ENCODE measurements at regions not wholly inside any gene's neighbourhood (a gene's known extent, or its start where the extent isn't known, plus 50 kb on each side); places are given as distances from the start of the nearest gene placed in this dataset.
A peak's percentile ranks its signal among the peaks of the same experiment; 100 is the strongest.
"Not testable (repeated sequence)": the region's sequence is repeated elsewhere in the genome, so short reads cannot be mapped to it uniquely, and the experiment has no call there.

DNA sequence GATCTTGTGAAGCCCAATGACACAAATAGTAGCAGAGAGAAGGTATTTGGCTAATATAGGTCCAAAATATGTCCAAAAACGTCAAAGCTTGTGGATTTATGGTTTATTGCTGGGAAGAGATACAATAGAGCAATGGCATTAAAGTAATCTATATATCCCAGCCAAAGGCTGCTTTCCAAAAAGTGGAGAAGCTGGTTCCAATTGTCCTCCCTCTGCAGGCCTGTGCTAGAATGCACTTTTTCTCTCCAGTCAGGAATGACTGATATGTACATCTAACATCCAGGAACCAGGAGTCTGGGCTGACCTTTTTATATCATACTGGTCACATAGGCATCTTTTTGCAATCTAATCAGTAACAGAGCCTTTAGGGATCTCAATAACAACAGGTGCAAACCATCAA, 167.1 kb upstream of the FAM3C start:
- DNase-seq (ENCODE audit: low read depth): no peak

DNA sequence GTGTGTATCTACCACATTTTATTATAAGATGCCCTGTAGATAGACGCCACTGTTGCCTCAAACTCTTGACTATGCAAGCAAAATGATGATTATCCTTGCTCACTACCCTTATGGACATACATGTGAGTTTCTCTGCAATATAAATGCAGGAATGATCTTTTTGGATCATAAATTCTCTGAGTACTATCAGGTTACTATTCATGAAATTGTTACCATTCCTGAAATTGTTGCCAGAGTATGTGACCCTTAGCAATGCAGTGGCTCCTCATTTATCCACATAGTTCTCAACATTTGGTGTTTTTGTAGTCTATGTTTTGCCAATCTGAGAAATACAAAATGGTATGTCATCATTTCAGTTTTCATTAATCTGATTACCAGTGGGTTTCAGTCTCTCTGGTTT, 166.2 kb upstream of the FAM3C start:
- no peak for DNase-seq (ENCODE audit: low read depth)

DNA sequence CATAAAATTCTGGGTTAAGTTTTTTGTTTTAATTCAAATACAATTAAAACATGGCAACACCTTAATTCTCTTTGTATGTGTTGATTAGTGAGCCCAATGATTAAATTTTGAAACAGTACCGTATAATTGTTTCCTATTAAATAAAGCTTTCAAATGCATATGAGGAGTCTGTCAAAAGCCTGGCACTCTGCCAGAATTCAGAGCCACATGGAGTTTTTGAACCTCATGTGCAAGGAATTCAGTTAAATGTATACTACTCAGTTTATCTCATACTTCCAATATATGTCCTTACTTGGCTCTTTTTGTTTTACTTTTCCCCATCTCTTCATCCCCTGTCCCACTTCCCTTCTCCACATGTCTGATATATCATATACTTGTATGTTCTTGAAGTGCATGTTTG, 165.6 kb upstream of the FAM3C start:
- no peak for DNase-seq (ENCODE audit: low read depth)

DNA sequence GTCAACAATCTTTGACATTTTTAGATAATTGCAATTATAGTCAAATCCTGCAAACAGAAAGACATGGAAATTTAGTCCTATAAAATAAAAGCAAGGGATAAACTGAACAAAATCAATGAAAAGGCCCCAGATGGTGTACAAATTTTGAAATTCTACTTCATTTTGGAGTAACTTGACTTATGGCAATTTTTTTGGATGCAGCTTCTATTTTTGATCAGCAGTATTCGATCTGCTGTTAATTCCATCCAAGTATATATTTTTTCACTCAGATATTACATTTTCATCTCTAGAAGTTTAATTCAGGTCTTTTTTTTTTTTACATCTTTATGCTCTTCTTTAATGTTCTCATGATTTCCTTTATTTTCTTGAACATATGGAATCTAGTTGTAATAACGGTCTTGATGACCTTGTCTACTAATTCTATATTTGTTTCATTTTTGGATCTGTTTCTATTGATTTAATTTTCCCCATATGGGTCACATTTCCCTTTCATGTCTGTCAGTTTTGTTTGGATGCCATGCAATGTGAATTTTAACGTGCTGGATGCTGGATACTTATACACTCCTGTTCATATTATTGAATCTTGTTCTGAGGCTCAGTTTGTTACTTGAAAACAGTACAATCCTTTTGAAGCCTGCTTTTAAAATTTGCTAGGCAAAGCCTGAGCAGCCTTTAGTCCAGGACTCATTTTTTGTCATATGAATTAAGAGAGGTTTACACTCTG, 164.3 kb upstream of the FAM3C start:
- no peak for DNase-seq (ENCODE audit: low read depth)

DNA sequence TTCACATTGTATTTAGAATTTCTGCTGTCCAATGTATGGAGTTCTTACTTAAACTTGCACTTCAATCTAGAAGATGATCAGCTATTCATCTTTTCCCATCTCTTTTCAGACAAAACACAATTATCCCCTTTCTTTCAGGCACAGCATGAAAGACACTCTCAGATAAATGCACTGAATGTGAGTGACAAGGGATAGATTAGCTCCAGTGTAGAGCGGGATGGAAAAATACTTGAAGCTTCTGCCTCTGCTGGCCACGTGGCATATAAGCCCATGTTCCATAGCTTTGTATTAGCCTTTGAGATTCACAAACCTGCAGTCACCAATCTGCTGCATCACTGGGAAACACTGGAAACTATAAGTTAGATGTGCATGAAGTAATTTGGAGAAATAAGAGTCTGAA, 162.2 kb upstream of the FAM3C start:
- DNase-seq (ENCODE audit: low read depth): no peak

DNA sequence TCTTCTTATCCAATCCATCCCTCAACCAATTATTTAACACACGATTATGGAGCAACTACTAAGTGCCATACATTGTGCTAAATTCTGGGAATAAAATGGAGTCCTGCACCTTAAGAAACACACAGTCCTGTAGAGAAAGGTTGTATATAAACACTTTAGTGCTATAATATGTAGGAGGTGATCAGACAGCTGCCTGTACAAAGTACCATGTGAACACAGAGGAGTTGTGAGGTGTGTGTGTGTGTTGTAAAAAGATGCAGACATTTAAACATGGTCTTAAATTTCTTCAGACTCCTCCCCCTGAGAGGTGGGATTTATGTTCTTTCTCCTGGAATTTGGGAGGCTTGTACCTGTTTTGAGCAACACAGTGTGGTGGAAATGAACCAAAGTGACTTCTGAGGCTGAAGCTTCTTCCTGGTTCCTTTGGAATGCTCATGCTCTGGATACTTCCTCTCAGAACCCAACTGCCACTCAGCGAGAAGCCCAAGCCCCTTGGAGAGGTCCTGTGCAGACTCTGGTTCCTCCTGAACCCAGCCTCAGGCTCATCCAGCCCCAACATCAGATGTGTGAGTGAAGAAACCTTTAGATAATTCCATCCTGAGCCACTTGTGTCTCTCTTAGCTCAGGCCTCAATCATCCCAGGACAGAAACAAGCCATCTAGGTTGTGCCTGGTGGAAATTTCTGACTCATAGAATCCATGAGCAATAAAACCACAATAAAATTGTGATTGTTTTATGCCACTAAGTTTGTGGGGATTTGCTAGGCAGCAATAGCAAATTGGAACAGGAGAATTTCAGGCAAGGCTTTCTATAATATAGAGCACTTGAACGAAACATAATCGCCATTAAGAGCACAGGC, 161.2 kb upstream of the FAM3C start:
- no peak for DNase-seq (ENCODE audit: low read depth)

DNA sequence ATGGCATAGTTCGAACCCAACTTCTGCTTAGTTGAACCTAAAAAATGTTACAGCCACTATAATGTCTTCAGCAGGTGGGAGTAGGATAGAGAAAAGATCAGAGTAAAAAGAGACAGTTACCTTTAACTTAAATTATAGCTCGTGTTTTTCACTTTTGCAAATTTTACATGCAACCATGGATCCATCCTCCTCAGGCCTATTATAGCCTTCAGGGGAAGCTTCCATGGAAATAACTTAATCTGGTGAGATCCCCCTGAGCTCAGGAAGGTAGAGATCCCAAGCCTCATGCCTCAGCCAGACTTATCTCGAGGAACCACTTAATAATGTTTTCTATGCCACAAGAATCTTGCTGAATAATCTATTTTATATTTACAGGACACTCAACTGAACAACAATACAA, 159.4 kb upstream of the FAM3C start:
- DNase-seq (ENCODE audit: low read depth): no peak

DNA sequence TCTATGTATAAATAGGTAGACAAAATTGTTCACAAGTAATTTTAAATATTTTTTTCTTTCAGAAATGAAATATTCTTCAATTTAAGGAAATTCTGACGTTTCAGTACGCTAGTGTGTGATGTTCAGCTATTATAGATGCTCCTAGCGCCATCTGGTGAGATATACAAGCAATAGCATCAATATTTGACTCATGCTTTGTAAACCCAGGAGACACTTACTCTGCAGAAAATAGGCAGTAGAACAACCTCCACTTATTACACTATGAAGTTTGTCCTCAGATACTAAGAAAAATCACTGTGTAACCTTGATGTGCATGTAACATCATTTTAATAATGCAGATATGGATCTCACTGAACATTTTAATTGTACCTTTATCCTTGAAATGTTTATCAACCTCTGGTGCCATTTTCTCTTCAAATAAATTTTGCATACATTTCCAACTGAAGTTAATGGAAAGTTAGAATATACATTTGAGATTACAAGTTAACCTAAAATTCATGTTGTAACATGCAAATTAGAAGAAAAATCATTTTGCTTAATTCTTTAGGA, 151.5 kb upstream of the FAM3C start:
- no peak for DNase-seq (ENCODE audit: low read depth)

DNA sequence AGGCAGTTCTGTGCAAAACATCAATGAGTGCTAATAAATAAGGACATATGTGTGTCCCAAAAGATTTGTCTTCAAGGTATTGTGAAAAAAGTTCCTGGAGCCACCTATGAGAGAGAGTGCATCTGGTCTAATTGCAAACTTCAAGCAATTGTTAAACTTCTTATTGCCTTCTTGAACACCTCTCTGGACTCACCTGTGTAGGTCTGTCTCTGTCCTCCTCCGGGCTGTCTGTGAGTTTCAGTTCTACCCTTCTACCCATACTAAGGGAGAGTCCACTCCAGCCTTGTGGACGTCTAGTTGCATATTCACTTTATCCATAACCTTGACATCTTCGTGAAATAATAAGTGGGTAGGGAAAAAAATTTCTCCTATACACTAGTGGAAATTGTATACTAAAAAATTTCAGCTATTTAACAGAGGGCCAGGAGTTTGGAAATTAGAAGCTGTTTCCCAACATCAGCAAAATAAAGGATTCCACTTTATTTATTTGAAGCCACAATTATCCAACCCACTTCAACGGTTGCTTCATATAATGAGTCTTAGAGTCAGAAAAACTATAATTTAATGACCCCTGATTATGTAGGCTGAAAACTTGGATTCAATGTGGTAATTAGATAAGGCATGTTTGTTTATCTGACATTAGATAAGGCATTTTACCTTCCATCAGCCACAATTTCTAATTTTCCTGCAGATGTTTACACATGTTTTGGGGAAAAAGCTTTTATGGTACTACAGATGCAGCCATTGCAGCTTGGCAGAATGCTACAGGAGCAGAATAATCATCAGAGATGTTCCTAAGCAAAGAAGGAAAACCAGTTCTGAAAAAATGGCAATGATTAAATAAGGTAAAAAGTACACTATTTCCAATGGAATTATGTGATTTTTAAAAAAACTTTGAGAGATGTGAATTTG, 150.8 kb upstream of the FAM3C start:
- DNase-seq (ENCODE audit: low read depth): no peak

DNA sequence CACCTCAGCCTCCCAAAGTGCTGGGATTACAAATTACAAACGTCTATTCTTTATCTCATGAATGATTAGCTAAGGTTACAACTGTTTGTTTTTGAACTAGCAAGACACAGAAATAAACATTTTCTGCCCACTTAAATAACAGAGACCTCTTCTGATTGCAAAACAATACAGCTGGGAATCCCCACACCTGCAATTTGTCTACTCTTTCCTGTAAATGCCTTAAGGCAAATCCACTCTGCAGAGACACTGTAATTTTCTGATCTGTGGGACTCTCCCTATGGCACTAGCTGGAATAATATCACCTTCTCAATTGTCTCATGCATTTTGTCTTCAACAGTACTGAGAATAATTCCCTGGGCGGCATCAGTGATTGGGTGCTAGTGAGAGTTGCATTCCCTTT, 149.3 kb upstream of the FAM3C start:
- DNase-seq (ENCODE audit: low read depth): no peak

DNA sequence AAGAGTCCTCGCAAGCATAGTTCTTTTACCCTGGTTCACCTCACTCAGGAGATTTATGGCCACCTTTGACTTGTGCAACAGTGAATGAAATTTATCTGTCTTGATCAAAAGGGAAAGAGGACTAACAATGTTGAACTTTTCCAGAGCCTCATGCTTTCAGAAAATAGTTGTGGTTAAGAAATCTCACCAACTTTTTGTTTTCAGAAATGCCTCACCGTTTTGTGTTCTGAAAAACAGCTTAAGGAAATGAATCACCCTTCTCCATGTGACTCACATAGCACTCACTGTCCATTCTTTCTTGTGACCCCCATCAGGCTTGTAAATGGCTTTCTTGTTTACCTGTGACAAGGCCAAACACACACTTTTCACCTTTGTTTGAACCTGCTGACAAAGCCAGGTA, 148.6 kb upstream of the FAM3C start:
- no peak for DNase-seq (ENCODE audit: low read depth)

DNA sequence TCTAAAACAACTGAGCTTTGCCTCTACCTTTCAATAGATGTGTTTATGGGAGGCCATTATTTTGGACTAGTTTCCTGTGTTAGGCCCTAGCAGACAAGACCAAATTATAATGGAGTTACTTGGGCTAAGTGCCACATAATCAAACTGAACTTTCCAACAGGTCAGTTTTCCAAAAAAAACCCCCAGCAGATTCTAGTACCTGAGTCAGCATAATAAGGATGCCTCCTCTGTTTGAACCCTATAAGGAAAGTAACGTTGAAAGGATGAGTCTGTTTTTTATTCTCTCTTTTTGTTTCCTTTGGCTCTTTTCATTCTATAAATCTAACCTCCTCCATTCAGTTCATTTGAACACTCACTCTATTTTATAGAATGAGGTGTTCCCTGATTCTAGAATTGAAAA, 148.1 kb upstream of the FAM3C start:
- no peak for DNase-seq (ENCODE audit: low read depth)

DNA sequence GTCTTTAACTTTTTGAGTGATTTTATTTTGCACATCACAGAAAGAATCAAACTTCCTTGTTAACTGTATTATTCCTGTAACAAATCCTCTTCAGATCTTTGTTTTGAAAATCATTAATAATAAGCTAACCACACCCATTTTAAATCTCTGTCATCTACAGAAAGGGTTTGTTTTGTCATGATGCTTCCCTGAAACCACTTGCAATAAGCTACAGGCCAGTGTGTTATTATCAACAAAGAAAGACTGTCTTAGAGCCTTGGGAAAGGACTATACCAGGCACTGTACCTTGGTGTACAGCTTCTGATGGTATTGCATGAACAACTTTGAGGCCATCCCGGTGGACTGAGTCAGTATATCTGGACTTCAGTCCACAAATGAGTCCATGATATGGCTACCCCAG, 145.3 kb upstream of the FAM3C start:
- DNase-seq (ENCODE audit: low read depth): no peak

DNA sequence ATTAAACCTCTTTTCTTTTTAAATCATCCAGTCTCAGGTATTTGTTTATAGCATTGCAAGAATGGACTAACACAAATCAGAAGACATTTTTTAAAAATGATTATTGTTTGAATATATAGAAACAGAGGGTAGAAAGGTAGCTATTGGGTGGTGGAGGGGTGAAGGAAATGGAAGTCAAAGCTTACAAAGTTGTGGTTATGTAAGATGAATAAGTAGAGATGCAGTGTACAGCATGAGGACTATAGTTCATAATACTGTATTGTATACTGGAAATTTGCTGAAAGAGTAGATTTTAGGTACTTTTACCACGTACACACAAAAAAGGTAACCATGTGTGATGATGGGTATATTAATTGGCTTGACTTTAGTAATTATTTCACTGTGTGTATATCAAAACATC, 144.0 kb upstream of the FAM3C start:
- no peak for DNase-seq (ENCODE audit: low read depth)

DNA sequence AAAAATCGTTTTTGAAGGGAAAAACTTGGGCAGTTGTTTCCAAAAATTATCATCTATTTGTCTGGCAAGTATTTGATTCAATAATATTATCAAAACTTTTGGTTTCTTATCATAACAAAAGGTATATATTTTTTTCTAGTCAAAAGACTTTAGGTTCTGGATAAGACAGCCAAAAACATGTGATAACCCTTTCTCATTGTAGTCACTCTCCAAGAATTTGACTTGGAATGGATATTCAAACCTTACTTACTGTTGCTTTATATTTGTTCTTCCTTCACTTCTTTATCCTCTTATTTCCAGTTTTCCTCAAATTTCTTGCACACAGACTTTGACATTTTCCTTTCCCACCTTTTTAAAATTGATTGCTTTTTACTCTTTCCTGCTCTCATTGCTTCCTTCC, 140.9 kb upstream of the FAM3C start:
- no peak for DNase-seq (ENCODE audit: low read depth)

DNA sequence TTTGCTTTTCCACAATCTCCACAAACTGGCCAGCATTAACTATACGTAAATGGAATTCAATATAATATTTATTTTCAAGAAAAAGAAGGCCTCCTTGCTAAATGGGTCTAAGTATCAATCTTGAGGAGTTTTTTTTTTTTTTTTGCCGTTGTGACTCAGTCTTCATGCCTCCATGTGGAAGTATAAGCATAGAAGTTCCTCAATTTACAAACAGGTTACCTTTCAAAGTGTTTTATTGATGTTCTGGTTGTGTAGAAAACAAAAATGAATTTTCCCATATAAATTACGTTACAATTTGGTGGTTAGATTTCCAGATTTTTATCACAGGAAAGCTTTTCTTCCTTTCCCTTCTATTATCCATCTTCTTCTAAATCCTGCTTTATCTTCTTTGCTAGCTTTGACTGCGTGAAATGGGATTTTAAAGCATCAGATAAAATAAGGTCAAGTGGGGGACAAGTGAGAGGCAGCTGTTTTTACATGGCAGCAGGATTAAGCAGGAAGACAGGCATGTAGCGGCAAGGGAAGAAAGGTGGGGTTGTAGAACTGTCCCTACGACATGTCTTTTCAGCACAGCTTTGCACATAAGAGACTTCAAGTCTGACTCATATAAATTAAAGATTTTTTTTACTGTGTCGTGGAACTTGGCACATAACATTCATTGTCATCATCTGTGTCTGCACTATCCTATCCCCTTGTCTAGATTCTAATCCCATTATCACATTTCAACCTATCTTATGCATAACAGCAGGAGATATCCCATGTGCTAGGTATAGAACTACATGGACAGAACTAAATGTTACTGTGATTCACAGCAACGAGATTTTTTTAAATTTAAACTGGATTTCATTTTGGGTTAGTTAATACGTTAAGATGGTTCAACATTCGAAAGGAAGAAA, 135.3 kb upstream of the FAM3C start:
- no peak for DNase-seq (ENCODE audit: low read depth)

DNA sequence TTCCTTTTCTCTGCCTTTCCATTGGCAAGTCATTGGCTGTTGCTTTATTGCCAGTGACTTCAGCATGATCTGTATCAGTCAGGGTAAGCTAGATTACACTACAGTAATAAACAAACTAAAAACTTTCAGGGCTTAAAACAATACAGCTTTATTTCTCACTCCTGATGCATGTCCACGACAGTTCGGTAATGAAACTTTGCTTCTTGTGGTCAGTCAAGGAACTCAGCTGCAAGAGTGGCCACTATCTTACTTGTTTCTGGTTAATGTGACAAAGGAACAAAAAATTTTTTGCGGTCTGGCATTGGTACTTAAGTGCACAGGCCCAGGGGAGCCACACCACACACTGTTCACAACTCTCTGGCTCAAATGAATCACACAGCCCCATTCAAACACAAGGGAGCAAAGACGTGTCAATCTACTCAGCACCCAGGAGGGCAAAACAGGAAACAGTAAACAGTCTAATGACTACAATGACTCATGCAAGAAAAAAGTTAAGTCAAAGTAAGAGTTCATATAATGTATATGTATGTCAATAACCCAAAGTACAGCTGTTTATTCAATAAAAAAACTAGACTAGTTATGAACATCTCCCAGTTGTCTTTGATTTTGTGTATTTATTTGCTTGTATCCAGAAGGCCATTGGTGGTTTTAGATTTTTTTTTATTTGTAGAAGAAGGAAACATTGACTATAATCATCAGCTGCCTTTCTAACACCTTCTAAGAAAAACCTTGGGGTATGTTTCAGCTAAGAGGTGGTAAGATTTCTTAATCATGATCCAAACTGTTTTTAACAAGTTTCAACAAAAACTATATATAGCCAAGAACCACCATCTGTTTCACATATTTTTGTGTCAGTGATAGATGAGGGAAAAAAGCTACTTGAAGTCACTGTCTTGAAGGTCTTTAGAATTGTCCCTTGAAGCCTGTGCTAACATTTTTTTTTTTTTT, 134.4 kb upstream of the FAM3C start:
- DNase-seq (ENCODE audit: low read depth): peak; percentile 27

DNA sequence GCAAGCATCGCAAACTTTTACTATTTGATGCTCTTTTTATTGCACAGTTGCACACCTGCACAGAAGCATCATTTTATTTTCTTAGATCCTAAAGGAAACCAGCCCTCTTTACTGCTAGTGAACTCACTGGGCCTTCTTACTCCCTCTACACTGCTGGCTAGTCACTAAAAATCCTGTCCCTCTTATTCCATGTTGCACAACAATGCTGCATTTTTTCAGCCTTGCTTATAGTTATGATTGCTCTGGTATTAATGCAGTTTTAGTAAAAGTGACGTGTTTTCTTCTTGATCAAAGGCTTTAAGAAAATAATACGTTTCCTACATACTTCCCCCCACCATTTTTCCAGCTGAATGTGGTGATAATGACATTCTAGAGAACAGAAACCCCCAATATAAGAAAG, 132.9 kb upstream of the FAM3C start:
- DNase-seq (ENCODE audit: low read depth): no peak

DNA sequence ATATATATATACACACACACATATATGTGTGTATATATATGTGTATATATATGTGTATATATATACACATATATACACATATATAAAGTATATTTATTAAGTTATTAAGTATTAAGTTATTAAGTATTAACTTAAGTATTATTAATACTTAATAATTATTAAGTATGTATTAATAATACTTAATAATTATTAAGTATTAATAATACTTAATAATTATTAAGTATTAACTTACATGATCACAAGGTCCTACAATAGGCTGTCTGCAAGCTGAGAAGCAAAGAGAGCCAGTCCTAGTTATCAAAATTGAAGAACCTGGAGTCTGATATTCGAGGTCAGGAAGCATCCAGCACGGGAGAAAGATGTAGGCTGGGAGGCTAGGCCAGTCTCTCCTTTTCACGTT, 130.1 kb upstream of the FAM3C start:
- not testable (repeated sequence) for DNase-seq (ENCODE audit: low read depth)

DNA sequence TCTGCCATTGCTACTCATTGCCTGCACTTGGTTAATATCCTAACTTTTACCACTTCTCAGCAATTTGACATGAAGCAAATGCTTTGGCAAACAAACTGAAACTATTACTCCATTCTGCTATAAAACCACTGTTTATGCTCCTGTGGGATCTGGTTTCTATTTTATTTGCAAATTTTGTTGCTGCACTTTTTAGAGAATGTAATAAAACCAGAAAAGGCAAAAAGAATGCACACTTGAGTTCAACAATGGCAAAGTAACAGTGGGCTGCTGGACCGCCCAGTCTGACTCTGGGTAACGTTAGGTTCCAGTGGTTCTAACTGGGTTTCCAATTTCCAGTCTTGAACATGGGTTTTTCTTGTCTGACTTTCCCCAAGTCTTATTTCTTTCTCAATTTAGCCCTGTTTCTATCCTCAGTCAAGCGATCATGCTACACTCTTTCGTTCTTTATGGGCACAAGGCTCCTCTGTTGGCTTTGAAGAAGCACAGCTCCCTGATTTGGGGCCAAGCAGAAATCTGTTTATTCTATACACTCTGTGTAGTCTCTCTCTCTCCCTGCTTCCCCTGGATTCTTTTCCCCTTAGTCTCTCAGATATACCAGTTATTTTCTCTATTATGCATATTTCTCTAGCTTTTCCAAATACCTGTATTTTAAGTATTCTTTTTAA, 129.2 kb upstream of the FAM3C start:
- no peak for DNase-seq (ENCODE audit: low read depth)
